Muscle of leg (tissue), 3 donors: ENCODE measurements at regions not wholly inside any gene's neighbourhood (a gene's known extent, or its start where the extent isn't known, plus 50 kb on each side); places are given as distances from the start of the nearest gene placed in this dataset.

Experiments used
- DNase-seq: peaks from one replicate; pipeline ENCODE4 v3.0.0; 2013
- H3K27ac ChIP-seq: one replicate; pipeline ENCODE4 v1.5.1; 2013; ENCODE audit warnings: mild to moderate bottlenecking, low read length, control low read depth
- H3K27me3 ChIP-seq: one replicate; pipeline ENCODE4 v1.6.1; 2013; ENCODE audit warnings: low read length; ENCODE audit not compliant: control insufficient read depth, insufficient read depth
- H3K36me3 ChIP-seq: one replicate; pipeline ENCODE4 v1.6.1; 2013; ENCODE audit warnings: low read length; ENCODE audit not compliant: control insufficient read depth, insufficient read depth
- H3K4me1 ChIP-seq: one replicate; pipeline ENCODE4 v1.6.1; 2013; ENCODE audit warnings: low read length; ENCODE audit not compliant: control insufficient read depth, insufficient read depth
- H3K4me3 ChIP-seq: one replicate; pipeline ENCODE4 v1.5.1; 2013; ENCODE audit warnings: low read length, control low read depth
- H3K9me3 ChIP-seq: replicated peaks from 2 replicates; pipeline ENCODE4 v1.6.1; 2013; ENCODE audit warnings: low read depth, low read length; ENCODE audit not compliant: control insufficient read depth
- WGBS: methylation state at CpG from one replicate; pipeline ENCODE4 v1.1.5; 2013; ENCODE audit warnings: missing lambda C conversion rate; ENCODE audit not compliant: insufficient coverage; 5-methylcytosine and 5-hydroxymethylcytosine counted together

- no CpG with 5 or more reads among the region's 3 CpGs for WGBS
- H3K36me3 ChIP-seq: no peaks in the 10 kb centered on the region
- H3K9me3 ChIP-seq: no peaks in the 10 kb centered on the region
- DNase-seq: no peak
- H3K27me3 ChIP-seq: no peaks in the 10 kb centered on the region
- no peak overlapping the region for H3K4me3 ChIP-seq
- H3K4me1 ChIP-seq: no peaks in the 10 kb centered on the region
- no peak overlapping the region for H3K27ac ChIP-seq
Observed at GRCh38 chr17:71149607-71150006, 971.2 kb upstream of the SOX9 start.

DNA sequence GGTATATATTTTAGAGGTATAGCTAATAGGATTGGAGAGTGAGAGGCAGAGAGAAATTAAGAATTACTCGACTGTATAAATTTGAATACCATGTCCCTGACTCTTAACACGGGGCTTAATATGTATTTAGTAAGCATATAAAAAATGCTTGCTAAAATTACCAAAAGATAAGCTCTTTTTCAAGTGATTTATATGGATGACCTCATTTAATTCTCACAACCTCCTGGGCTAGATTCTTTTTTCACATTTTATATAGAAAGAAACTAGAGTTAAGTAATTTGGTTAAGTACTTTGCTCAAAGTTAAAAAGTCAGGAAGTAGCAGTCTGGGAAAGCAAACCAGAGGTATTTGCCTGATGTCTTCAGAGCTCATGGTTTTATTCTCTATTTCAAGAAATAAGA lies 963.5 kb upstream of the SOX9 start:
- Histone ChIP-seq H3K27me3 (no peaks in the 10 kb centered on the region), H3K4me1 (no peaks in the 10 kb centered on the region), H3K36me3 (no peaks in the 10 kb centered on the region), H3K4me3 (no peak overlapping the region), H3K9me3 (no peaks in the 10 kb centered on the region), H3K27ac (no peak overlapping the region)
- no CpG with 5 or more reads among the region's 2 CpGs for WGBS
- no peak for DNase-seq

DNA sequence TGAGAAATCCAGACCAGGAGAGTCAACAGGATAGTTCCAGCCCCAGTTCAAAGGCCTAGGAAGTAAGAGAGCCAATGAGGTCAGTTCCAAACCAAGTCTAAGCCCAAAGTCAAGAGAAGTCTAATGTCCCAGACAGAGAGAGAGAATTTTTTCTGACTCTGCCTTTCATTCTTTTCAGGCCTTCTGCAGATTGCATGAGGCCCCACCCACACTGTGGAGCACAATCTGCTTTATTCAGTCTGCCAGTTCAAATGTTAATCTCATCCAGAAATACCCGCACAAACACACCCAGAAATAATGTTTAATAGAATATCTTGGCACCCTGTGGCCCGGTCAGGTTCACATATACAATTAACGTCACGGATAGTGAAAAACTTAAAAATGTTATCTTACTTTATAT lies 962.4 kb upstream of the SOX9 start:
- no peak for DNase-seq
- Histone ChIP-seq H3K4me3 (no peak overlapping the region), H3K27me3 (no peaks in the 10 kb centered on the region), H3K4me1 (no peaks in the 10 kb centered on the region), H3K27ac (no peak overlapping the region), H3K9me3 (no peaks in the 10 kb centered on the region), H3K36me3 (no peaks in the 10 kb centered on the region)
- no CpG with 5 or more reads among the region's 4 CpGs for WGBS

DNA sequence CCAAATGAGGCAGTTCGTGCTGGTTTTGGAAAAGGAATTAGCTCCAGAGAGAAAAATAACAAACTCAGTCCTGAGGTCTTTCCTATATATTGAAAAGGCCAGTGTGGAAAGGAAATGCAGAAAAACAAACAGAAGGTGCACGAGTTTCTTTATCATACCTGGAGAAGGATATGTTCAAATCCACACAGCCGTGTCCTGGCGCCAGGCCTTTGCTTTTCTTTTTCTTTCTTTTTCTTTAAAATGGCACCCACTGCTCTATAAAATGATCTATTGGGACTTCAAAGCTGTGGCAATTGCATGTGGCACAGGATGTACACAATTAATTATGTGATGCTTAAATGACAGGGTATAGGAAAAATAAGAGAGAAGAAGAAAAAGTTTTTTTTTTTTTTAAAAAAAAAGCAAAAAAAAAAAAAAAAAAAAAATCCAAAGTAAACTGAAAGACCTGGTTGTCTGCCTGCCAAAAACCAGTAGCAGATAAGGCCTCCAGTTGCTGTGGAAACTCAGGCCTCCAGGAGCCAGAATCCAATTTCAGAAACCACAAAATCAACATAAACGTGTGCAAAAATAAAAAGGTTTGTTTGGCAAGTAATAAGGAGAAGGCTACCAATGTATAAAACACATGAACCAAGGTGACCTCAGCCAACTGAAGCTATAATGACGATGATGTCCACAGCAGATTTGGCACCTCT lies 957.6 kb upstream of the SOX9 start:
- 60% methylated on average over 1 of the region's 6 CpGs for WGBS
- Histone ChIP-seq H3K36me3 (no peaks in the 10 kb centered on the region), H3K27me3 (no peaks in the 10 kb centered on the region), H3K27ac (no peak overlapping the region), H3K9me3 (no peaks in the 10 kb centered on the region), H3K4me3 (no peak overlapping the region), H3K4me1 (no peaks in the 10 kb centered on the region)
- peak; percentile 12 for DNase-seq

DNA sequence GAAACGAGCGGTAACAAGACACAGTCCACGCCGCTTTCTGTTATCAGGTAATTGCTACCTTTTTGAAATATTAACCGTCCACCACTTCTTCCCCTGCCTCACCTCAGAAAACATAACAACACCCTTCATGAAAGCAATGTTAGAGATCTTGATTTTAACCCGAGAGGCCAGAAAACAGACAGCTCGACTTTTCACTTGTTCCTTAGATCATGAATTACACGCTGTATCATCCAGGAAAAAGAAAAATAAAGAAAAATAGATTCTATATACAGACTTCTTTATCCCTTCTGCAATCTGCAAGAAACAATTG lies 957.1 kb upstream of the SOX9 start:
- WGBS: 90% methylated on average over 4 of the region's 8 CpGs
- no peaks in the 10 kb centered on the region for H3K27me3 ChIP-seq
- no peaks in the 10 kb centered on the region for H3K4me1 ChIP-seq
- no peak overlapping the region for H3K4me3 ChIP-seq
- no peaks in the 10 kb centered on the region for H3K9me3 ChIP-seq
- H3K27ac ChIP-seq: no peak overlapping the region
- no peaks in the 10 kb centered on the region for H3K36me3 ChIP-seq
- no peak for DNase-seq

GRCh38 chr17:71164561-71164960 lies 956.3 kb upstream of the SOX9 start:
- Histone ChIP-seq H3K9me3 (no peaks in the 10 kb centered on the region), H3K27ac (no peak overlapping the region), H3K36me3 (no peaks in the 10 kb centered on the region), H3K27me3 (no peaks in the 10 kb centered on the region), H3K4me3 (no peak overlapping the region), H3K4me1 (no peaks in the 10 kb centered on the region)
- DNase-seq: no peak
- WGBS: no CpG with 5 or more reads among the region's 3 CpGs

GRCh38 chr17:71166311-71166710 lies 954.5 kb upstream of the SOX9 start:
- Histone ChIP-seq H3K36me3 (no peaks in the 10 kb centered on the region), H3K27me3 (no peaks in the 10 kb centered on the region), H3K4me1 (no peaks in the 10 kb centered on the region), H3K27ac (no peak overlapping the region), H3K9me3 (no peaks in the 10 kb centered on the region), H3K4me3 (no peak overlapping the region)
- peak; percentile 73 for DNase-seq
- no CpG with 5 or more reads among the region's 2 CpGs for WGBS

DNA sequence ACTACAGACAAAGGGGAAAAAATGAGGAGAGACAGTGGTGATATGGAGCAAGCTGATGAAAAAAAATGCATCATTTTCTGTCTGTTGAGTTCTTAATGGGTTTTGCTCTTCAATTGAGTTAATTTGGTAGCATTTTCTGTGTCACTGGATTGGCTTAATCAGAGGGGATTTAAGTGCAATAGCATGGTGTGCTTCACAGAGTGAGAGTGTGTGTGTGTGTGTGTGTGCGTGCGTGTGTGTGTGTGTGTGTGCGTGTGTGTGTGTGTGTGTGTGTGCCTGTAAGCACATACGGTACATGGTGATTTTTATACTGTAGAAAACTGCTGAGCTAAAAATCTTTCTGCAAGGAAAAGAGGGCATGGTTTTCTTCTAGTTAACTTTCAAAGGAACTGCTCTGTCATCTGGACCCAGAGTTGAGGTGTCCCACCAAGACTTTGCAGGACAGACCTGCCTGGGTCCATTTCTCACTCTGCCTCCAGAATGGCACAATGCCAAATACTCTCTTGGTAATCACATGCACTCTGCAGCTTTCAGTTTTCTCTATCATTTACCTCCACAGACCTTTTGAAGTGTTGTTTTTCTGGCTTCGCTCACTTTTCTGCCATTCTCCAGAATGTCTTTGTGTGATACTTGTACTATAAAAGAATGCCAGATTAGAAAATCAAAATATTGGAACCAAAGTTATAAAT lies 952.6 kb upstream of the SOX9 start:
- no peaks in the 10 kb centered on the region for H3K4me1 ChIP-seq
- H3K27ac ChIP-seq: no peak overlapping the region
- H3K27me3 ChIP-seq: no peaks in the 10 kb centered on the region
- WGBS: 62% methylated on average over 3 of the region's 5 CpGs
- H3K4me3 ChIP-seq: no peak overlapping the region
- DNase-seq: no peak
- no peaks in the 10 kb centered on the region for H3K9me3 ChIP-seq
- H3K36me3 ChIP-seq: no peaks in the 10 kb centered on the region

- Histone ChIP-seq H3K9me3 (no peaks in the 10 kb centered on the region), H3K36me3 (no peaks in the 10 kb centered on the region), H3K4me1 (no peaks in the 10 kb centered on the region), H3K4me3 (no peak overlapping the region), H3K27ac (no peak overlapping the region), H3K27me3 (no peaks in the 10 kb centered on the region)
- no peak for DNase-seq
Observed at GRCh38 chr17:71170070-71170469, 950.8 kb upstream of the SOX9 start.

- no peak overlapping the region for H3K27ac ChIP-seq
- DNase-seq: no peak
- no peak overlapping the region for H3K4me3 ChIP-seq
- H3K9me3 ChIP-seq: no peaks in the 10 kb centered on the region
- H3K4me1 ChIP-seq: no peaks in the 10 kb centered on the region
- H3K36me3 ChIP-seq: no peaks in the 10 kb centered on the region
- H3K27me3 ChIP-seq: no peaks in the 10 kb centered on the region
- WGBS: 100% methylated on average over 1 of the region's 2 CpGs
Observed at GRCh38 chr17:71171270-71171669, 949.5 kb upstream of the SOX9 start.

DNA sequence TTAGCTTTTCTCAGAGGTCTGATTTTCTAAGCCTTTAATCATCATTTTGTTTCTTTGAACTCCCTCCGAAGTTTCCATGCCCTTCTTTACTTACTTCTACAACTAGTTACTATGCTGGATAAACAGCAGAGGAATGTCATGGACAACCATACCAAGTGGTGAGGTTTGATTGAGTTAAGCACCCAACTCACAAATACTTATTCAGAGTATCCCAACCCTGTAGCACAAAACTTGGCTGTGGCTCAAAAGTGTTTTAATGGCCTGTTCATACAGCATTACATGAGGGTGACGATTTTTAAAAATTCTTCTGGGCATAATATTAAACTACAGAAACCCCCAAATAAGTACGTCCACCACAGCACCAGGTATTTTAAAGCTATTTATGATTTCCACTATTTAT lies 946.8 kb upstream of the SOX9 start:
- DNase-seq: no peak
- no peak overlapping the region for H3K27ac ChIP-seq
- no peaks in the 10 kb centered on the region for H3K36me3 ChIP-seq
- H3K27me3 ChIP-seq: no peaks in the 10 kb centered on the region
- WGBS: no CpG with 5 or more reads among the region's 3 CpGs
- H3K4me3 ChIP-seq: no peak overlapping the region
- H3K4me1 ChIP-seq: no peaks in the 10 kb centered on the region
- no peaks in the 10 kb centered on the region for H3K9me3 ChIP-seq
